ENCODE measurements at regions not wholly inside any gene's neighbourhood (a gene's known extent, or its start where the extent isn't known, plus 50 kb on each side); places are given as distances from the start of the nearest gene placed in this dataset.

- no peak for TF ChIP-seq CTCF (conservative IDR thresholded peaks at IDR 0.05; ENCODE audit: low read length)
- TF ChIP-seq EZH2phosphoT487 (IDR thresholded peaks at IDR 0.05; ENCODE audit: borderline replicate concordance), result no peak
These were observed 128.4 kb upstream of the TMC3 start for GRCh38 chr15:81502439-81502838.

Data from Loucy (cell line).